HG02938 (cell line): ENCODE measurements at regions not wholly inside any gene's neighbourhood (a gene's known extent, or its start where the extent isn't known, plus 50 kb on each side); places are given as distances from the start of the nearest gene placed in this dataset.

Experiments
- ATAC-seq: cut with Tn5 transposase; IDR thresholded peaks from one replicate; pipeline ENCODE4 v1.9.1; 2021; ENCODE audit warnings: mild to moderate bottlenecking, moderate library complexity; ENCODE audit not compliant: unreplicated experiment

DNA sequence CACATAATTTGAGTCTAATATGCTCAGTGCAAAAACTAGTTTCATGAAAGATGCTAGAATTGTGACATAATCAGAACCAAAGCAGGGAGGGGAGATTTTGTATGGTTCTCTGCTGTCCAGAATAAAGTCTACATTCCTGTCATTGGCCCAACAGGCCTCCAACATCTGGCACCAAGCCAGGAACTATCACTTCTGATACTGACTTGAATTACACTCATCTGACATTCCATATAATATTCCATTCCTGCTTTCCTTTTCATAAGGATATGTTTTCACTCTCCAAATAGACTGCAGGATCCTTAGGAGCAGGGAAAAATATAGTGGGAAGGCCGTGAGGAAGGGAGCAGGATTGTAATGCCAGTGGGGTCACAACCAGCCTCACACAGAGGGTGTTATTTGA is 84.6 kb upstream of the BTN3A2 start:
- ATAC-seq = no peak

DNA sequence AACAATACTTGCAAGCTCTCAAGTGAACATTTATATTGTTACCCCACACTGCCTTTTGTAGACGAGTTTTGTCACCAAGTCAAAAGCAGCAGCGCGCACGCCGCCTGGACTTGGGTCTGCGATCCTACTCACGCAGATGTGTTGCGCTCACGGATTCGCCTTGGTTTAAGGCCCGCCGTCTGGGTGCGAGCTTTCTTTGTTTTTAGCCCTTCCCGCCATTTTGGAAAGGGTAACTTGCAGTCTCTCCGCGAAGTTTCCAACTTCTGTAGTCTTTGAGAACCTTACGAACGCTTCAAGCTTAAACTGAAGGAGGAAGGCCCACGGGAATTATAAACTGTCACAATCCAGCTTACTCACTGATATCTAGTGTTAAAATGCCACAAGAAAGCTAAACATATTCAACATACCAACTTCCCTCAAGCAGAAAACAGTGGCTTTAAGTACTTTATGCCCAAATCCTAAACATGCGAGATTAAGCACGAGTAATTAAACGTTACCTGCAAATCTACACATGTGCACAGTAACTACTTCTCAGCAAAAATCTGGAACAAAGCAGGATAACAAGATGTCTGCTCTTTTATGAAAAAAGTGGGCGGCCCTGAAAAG is 80.4 kb upstream of the BTN3A2 start:
- no peak for ATAC-seq

GRCh38 chr6:26285143-26286134 is 79.6 kb upstream of the BTN3A2 start:
- peak; percentile 80 for ATAC-seq

DNA sequence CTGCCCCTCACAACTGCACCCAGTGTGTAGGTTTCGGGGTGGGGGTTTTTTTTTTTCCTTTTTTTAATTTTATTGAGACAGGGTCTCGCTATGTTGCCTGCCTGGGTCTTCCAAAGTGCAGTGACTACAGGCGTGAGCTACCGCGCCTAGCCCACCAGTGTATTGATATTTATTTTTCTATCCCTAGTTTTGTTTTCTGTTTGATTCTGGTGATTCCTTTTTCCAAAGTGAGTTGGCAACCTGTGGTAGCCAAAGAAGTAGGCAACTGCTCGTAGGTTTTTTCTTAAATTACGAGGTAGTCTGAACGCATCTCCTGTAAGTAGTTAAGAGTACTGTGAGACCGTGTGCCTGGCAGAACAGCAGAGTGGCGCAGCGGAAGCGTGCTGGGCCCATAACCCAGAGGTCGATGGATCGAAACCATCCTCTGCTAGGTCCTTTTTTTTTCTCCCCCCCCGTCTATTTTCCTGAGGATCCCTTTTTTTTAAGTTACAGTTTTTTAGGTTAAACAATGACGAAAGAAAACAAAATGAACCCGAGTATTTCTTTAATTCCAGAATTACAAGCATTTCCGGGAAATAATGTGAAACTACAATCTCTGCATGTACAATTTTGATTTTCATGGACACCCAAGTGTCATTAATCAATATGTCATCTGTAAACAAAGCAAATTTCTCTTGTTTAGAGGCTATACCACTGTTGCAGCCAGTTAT is 78.7 kb upstream of the BTN3A2 start:
- ATAC-seq = no peak

- no peak for ATAC-seq
These were observed 76.8 kb upstream of the BTN3A2 start for GRCh38 chr6:26288155-26288554.

- no peak for ATAC-seq
These were observed 74.1 kb upstream of the BTN3A2 start for GRCh38 chr6:26290941-26291340.

DNA sequence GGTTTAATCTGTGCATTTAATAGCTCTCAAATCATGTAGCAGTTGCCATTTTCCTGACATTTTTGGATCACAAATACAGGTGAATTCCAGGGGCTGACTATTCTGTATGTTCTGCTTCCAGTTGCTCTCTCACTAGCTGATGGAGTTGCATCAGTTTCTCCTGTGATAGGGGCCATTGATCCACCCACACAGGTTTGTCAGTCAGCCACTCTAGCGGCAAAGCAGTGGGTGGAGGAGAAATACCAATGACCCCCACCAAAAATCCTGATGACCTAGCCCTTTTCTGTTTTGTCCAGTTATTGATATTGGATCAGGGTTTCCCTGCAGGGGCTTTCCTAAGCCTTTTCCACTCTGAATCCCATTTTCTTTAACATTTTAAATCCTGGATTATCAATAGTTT is 72.3 kb upstream of the BTN3A2 start:
- ATAC-seq = no peak

DNA sequence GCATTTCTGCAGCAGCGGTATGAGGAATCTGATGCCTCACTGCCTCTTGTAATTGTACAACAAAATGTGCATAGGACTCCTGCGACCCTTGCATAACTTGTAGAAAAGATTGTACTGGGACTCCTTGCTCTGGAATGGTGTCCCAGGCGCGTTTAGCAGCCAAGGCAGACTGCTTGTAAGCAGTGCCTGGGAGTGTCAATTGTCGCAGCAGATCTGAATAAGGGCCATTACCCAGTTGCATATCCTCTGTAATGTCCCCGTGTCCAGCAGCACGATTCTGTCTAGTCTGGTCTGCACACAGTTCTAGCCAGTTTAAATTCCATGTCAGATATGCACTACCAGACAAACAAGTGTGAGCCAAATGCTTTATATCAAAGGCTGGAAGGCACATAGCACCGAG is 70.7 kb upstream of the BTN3A2 start:
- ATAC-seq = no peak

GRCh38 chr6:26295691-26296555 is 69.1 kb upstream of the BTN3A2 start:
- no peak for ATAC-seq

DNA sequence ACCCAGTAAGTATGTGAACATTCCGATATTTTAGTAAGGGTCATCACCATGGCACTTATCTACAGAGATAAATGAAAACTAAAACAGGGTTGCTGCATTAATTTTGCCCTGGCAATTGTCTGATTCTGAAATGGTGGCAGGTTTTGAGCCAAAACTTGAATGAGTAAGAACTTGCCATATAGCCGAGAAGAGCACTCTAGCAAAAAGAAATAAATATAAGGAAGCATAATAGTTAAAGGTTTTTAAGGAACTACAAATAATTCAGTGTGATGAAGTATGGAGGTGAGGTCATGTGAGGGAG is 68.5 kb upstream of the BTN3A2 start:
- no peak for ATAC-seq

DNA sequence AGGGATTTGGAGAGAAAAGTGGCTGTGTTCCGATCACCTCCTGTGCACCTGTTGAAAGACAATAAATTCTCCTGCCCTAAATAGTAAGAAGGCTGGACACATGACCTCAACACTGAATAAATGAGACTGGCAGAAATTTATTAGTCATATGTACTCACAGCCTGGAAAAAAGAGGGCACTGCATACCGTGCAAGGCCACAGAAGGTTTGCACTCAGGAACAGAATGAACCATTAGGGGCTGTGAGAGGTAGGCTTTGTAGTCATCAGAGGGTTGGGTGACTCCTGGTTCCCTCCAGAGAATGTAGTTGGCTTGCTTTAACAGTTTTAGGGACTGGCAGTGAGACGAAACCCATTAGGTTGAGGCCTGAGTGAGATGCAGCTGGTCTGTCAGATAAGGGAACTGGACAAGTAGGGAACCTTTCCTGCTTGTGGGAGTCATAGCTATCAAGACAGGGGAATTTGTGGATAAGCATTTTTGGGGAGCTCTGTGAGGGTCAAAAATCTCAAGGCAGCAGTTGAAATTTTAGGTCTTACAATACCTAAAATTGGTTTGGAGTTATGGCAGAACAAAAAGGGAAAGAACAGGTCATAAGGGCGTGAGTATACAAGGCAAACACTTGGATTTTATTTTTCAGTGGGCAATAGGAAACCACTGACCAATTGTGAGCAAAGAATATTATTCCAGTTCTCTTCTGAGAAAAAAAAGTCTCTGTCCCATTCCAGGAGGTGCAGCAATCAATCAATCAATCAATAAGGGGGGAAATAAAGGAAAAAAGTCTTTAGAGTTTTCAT is 67.9 kb upstream of the BTN3A2 start:
- no peak for ATAC-seq

DNA sequence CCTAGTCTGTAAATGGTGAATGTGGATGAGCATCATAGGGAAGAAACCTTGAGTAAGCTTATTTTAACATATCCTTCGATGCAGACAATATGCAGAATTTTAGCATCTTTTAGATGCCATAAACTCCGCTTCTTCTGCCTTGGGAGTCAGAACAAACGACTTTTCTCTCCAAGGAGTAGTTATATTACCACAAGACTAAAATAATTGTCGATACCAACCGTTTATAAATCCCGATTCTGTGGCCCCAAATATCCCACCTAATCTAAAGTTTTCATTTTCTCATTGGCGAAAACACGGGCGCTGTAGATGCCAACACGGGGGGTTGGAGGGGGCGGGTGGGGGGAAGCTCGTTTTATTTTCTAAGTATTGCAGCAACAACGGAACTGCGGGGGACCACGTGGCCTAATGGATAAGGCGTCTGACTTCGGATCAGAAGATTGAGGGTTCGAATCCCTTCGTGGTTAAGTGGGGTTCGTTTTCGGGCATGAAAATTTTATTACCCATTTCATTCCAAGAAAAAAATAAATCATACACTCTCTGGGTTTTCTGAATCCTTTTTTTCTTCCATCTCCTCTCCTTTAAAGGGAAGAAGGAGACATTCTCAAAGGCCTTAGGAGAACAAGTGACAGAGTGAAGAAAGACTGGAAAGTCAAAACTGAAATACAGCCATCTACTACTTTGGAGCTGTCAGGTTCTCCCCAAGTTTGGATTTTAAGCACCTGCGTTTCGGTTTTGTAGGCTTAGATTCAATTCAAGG is 65.5 kb upstream of the BTN3A2 start:
- ATAC-seq = no peak

GRCh38 chr6:26300043-26300331 is 65.0 kb upstream of the BTN3A2 start:
- no peak for ATAC-seq

DNA sequence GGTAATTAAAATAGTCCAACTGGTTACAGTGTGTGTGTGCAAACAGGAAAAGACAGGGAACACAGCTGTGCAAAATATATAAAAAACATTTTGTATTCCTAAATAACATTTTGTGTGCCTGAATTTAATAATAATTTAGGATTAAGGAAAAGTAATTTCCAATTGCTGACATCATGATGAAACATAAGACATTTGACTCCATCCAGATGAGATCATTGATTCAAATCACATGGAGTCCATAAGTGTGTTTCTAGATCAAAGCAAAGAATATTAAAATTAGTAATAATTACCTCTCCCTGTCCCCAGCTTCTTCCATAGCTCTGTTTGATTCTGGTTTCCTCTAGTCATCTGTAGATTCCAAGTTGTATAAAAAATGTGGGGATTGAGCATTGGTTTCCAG is 64.6 kb upstream of the BTN3A2 start:
- no peak for ATAC-seq

GRCh38 chr6:26300828-26301227 is 64.2 kb upstream of the BTN3A2 start:
- ATAC-seq = no peak

DNA sequence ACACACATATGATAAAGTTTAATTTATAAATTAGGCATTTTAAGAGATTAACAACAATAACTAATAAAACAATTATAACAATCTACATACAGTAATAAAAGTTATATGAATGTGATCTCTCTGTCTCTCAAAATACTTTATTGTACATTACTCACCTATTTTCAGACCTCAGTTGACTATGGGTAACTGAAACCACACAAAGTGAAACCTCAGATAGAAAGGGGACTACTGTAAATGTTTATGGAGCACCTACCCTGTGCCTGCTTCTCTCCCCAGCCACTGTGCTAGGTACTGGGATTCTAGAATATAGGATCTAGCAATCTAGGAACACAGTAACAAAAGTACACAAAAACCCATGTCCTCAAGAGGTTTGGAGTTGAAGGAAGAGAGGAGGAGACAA is 63.4 kb upstream of the BTN3A2 start:
- no peak for ATAC-seq

GRCh38 chr6:26302941-26303559 is 61.9 kb upstream of the BTN3A2 start:
- ATAC-seq = no peak

DNA sequence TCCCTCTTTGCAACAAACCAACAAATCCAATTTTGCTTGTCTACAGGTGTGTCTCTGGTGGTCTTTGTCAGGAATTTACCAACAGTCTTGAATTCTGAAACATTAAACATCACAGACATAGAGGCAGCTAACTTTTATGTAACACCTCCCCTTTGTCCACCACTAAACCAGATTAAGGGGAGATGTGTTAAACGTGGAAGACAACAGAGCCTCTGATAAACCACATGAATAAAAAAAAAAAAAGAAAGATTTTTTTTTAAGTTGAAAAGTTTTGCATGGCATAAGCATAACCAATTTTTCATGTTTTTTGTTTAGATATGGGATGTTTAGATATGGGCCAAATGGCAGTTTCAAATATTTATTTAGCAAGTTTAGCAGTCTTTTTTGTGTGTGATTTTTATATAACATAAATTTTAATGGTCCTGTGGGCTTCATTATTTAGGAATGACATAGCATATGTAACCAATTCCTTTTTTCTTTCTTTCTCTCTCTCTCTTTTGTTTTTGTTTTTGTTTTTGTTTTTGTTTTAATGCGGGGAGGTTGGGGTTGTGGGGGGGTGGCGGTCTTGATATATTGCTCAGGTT is 60.7 kb upstream of the BTN3A2 start:
- no peak for ATAC-seq
